HEK293T (cell line): ENCODE measurements at regions not wholly inside any gene's neighbourhood (a gene's known extent, or its start where the extent isn't known, plus 50 kb on each side); places are given as distances from the start of the nearest gene placed in this dataset.

ENCODE experiments used
- ELF4 ChIP-seq: fragments of 450-650 bp; IDR thresholded peaks from 2 replicates; pipeline ENCODE4 v1.6.1; 2017; ENCODE audit warnings: antibody characterized with exemption
- FOXA1 ChIP-seq: fragments of 450-650 bp; IDR thresholded peaks from 2 replicates; pipeline ENCODE4 v1.6.1; 2016; ENCODE audit warnings: mild to moderate bottlenecking
- FOXM1 ChIP-seq: fragments of 450-650 bp; IDR thresholded peaks from 2 replicates; pipeline ENCODE4 v1.6.1; 2017; ENCODE audit warnings: mild to moderate bottlenecking, borderline replicate concordance
- L3MBTL2 ChIP-seq: fragments of 450-650 bp; conservative IDR thresholded peaks from 2 replicates; pipeline ENCODE4 v1.6.1; 2016; ENCODE audit warnings: mild to moderate bottlenecking
- LEF1 ChIP-seq: fragments of 450-650 bp; IDR thresholded peaks from 2 replicates; pipeline ENCODE4 v1.6.1; 2017; ENCODE audit warnings: mild to moderate bottlenecking, borderline replicate concordance

- TF ChIP-seq FOXA1: no peak
- no peak for TF ChIP-seq FOXM1
- TF ChIP-seq LEF1: no peak
- TF ChIP-seq ELF4: no peak
- no peak for TF ChIP-seq L3MBTL2
These were observed 51.6 kb upstream of the FMNL2 start for GRCh38 chr2:152283392-152283791.
